Mesodermal cell (in vitro differentiated cells): ENCODE measurements at regions not wholly inside any gene's neighbourhood (a gene's known extent, or its start where the extent isn't known, plus 50 kb on each side); places are given as distances from the start of the nearest gene placed in this dataset.
"Not testable (repeated sequence)": the region's sequence is repeated elsewhere in the genome, so short reads cannot be mapped to it uniquely, and the experiment has no call there.

Source experiments
- H3K27ac ChIP-seq: 2 replicates; pipeline ENCODE4 v1.7.0; 2013; ENCODE audit warnings: mild to moderate bottlenecking, low read depth, low read length, moderate library complexity; ENCODE audit not compliant: severe bottlenecking
- H3K36me3 ChIP-seq: 2 replicates; pipeline ENCODE4 v1.7.1; 2013; ENCODE audit warnings: mild to moderate bottlenecking, low read length, moderate library complexity; ENCODE audit not compliant: control insufficient read depth, insufficient read depth
- H3K4me1 ChIP-seq: one replicate; pipeline ENCODE4 v1.7.1; 2013; ENCODE audit warnings: mild to moderate bottlenecking, low read length; ENCODE audit not compliant: insufficient read depth, control insufficient read depth, poor library complexity, severe bottlenecking
- H3K4me3 ChIP-seq: 2 replicates; pipeline ENCODE4 v1.7.0; 2013; ENCODE audit warnings: low read length, control low read depth, mild to moderate bottlenecking; ENCODE audit not compliant: insufficient read depth, poor library complexity, severe bottlenecking; ENCODE audit errors: extremely low read depth
- H3K9me3 ChIP-seq: 2 replicates; pipeline ENCODE4 v1.7.1; 2013; ENCODE audit warnings: mild to moderate bottlenecking, low read length, moderate library complexity; ENCODE audit not compliant: control insufficient read depth
- WGBS, 2 experiments: methylation state at CpG; one replicate each; pipeline ENCODE4 v1.1.5; 2013; ENCODE audit warnings: missing lambda C conversion rate in 2 of 2; ENCODE audit not compliant: insufficient coverage in 2 of 2; 5-methylcytosine and 5-hydroxymethylcytosine counted together

GRCh38 chr20:30284281-30284905 lies 973.1 kb upstream of the DEFB115 start:
- Histone ChIP-seq H3K27ac (no peak overlapping the region), H3K36me3 (no peaks in the 10 kb centered on the region), H3K9me3 (peaks cover 5% of the 10 kb centered on the region), H3K4me3 (peak overlapping the region; percentile 16), H3K4me1 (no peaks in the 10 kb centered on the region)
- 84 to 86% methylated on average over 27 to 33 of the region's 33 CpGs for WGBS, 2 experiments

- H3K36me3 ChIP-seq: no peaks in the 10 kb centered on the region
- H3K4me3 ChIP-seq: no peak overlapping the region
- H3K4me1 ChIP-seq: no peaks in the 10 kb centered on the region
- peaks cover 5% of the 10 kb centered on the region for H3K9me3 ChIP-seq
- no peak overlapping the region for H3K27ac ChIP-seq
- 83 to 90% methylated on average over 13 to 15 of the region's 17 CpGs for WGBS, 2 experiments
These were observed 971.8 kb upstream of the DEFB115 start for GRCh38 chr20:30285677-30286076.

GRCh38 chr20:30286157-30286556 lies 971.3 kb upstream of the DEFB115 start:
- Histone ChIP-seq H3K27ac (no peak overlapping the region), H3K4me3 (no peak overlapping the region)

GRCh38 chr20:30287459-30287858 lies 970.0 kb upstream of the DEFB115 start:
- not testable (repeated sequence) for H3K4me1 ChIP-seq, H3K9me3 ChIP-seq, H3K4me3 ChIP-seq, H3K36me3 ChIP-seq, H3K27ac ChIP-seq
- WGBS, 2 experiments: 90 to 96% methylated on average over 17 of the region's 22 CpGs

More at GRCh38 chr20:30286157-30286556, 971.3 kb upstream of the DEFB115 start:
- 81 to 84% methylated on average over 11 to 13 of the region's 15 CpGs for WGBS, 2 experiments
- H3K4me1 ChIP-seq: no peaks in the 10 kb centered on the region
- no peaks in the 10 kb centered on the region for H3K36me3 ChIP-seq
- H3K9me3 ChIP-seq: peaks cover 5% of the 10 kb centered on the region

GRCh38 chr20:30288346-30288745 lies 969.1 kb upstream of the DEFB115 start:
- Histone ChIP-seq H3K4me1 (no peaks in the 10 kb centered on the region), H3K27ac (no peak overlapping the region), H3K36me3 (no peaks in the 10 kb centered on the region), H3K4me3 (no peak overlapping the region), H3K9me3 (peaks cover 5% of the 10 kb centered on the region)
- WGBS, 2 experiments: 86 to 90% methylated on average over 8 to 10 of the region's 10 CpGs

GRCh38 chr20:30289049-30289448 lies 968.4 kb upstream of the DEFB115 start:
- H3K27ac ChIP-seq, H3K36me3 ChIP-seq, H3K4me3 ChIP-seq, H3K4me1 ChIP-seq, H3K9me3 ChIP-seq: not testable (repeated sequence)
- WGBS, 2 experiments: 62 to 63% methylated on average over 4 of the region's 11 CpGs

- H3K4me3 ChIP-seq, H3K36me3 ChIP-seq: not testable (repeated sequence)
These were observed 967.7 kb upstream of the DEFB115 start for GRCh38 chr20:30289711-30290141.

GRCh38 chr20:30290361-30291063 lies 967.0 kb upstream of the DEFB115 start:
- H3K27ac ChIP-seq, H3K4me1 ChIP-seq: not testable (repeated sequence)
- 38 to 54% methylated on average over 7 to 12 of the region's 27 CpGs for WGBS, 2 experiments

More at GRCh38 chr20:30289711-30290141, 967.7 kb upstream of the DEFB115 start:
- not testable (repeated sequence) for H3K4me1 ChIP-seq, H3K9me3 ChIP-seq, H3K27ac ChIP-seq
- 54 to 64% methylated on average over 15 to 20 of the region's 27 CpGs for WGBS, 2 experiments

GRCh38 chr20:30291064-30291379 lies 966.4 kb upstream of the DEFB115 start:
- no CpG with 5 or more reads among the region's 4 CpGs for WGBS, 2 experiments
- H3K27ac ChIP-seq, H3K36me3 ChIP-seq, H3K4me3 ChIP-seq, H3K9me3 ChIP-seq, H3K4me1 ChIP-seq: not testable (repeated sequence)

More at GRCh38 chr20:30290361-30291063, 967.0 kb upstream of the DEFB115 start:
- not testable (repeated sequence) for H3K4me3 ChIP-seq, H3K36me3 ChIP-seq, H3K9me3 ChIP-seq

GRCh38 chr20:30291686-30292085 lies 965.8 kb upstream of the DEFB115 start:
- H3K27ac ChIP-seq, H3K9me3 ChIP-seq, H3K36me3 ChIP-seq, H3K4me1 ChIP-seq, H3K4me3 ChIP-seq: not testable (repeated sequence)
- 88 to 89% methylated on average over 8 to 19 of the region's 32 CpGs for WGBS, 2 experiments

GRCh38 chr20:30295396-30295795 lies 962.1 kb upstream of the DEFB115 start:
- H3K4me1 ChIP-seq, H3K4me3 ChIP-seq, H3K36me3 ChIP-seq, H3K9me3 ChIP-seq, H3K27ac ChIP-seq: not testable (repeated sequence)
- WGBS, 2 experiments: no CpG with 5 or more reads among the region's 1 CpG
